GM23338 (cell line): ENCODE measurements at regions not wholly inside any gene's neighbourhood (a gene's known extent, or its start where the extent isn't known, plus 50 kb on each side); places are given as distances from the start of the nearest gene placed in this dataset.

ENCODE experiments used
- ATAC-seq: fragments of 200-7000 bp; cut with Tn5 transposase; 3 replicates; pipeline ENCODE4 v1.9.1; 2020
- DNase-seq: peaks from one replicate; pipeline ENCODE4 v3.0.0-alpha.2; 2015; ENCODE audit warnings: low spot score
- H2AFZ ChIP-seq: fragments of 200-600 bp; sonication (generic); 2 replicates; pipeline ENCODE4 v1.8.0; 2016; ENCODE audit warnings: antibody characterized with exemption, mild to moderate bottlenecking, moderate library complexity
- H3F3A ChIP-seq: fragments of 200-600 bp; sonication (generic); replicated peaks from 2 replicates; pipeline ENCODE4 v1.8.0; 2017; ENCODE audit warnings: antibody characterized with exemption, mixed run types, low read depth
- H3K27ac ChIP-seq: fragments of 200-600 bp; sonication (generic); 2 replicates; pipeline ENCODE4 v1.6.1; 2016; ENCODE audit warnings: low read depth
- H3K27me3 ChIP-seq: fragments of 200-600 bp; sonication (generic); 2 replicates; pipeline ENCODE4 v1.8.0; 2016; ENCODE audit warnings: mild to moderate bottlenecking, mixed run types, moderate library complexity; ENCODE audit not compliant: insufficient read depth
- H3K36me3 ChIP-seq: fragments of 200-600 bp; sonication (generic); 2 replicates; pipeline ENCODE4 v1.8.0; 2016; ENCODE audit warnings: mild to moderate bottlenecking; ENCODE audit not compliant: insufficient read depth
- H3K4me1 ChIP-seq: fragments of 200-600 bp; sonication (generic); 2 replicates; pipeline ENCODE4 v1.8.0; 2016; ENCODE audit warnings: mild to moderate bottlenecking, moderate library complexity; ENCODE audit not compliant: insufficient read depth
- H3K4me2 ChIP-seq: fragments of 200-600 bp; sonication (generic); 2 replicates; pipeline ENCODE4 v1.7.1; 2017; ENCODE audit warnings: mixed run types
- H3K4me3 ChIP-seq: fragments of 200-600 bp; sonication (generic); 2 replicates; pipeline ENCODE4 v1.6.1; 2016; ENCODE audit warnings: mixed run types
- H3K79me2 ChIP-seq: fragments of 200-600 bp; sonication (generic); replicated peaks from 2 replicates; pipeline ENCODE4 v1.8.0; 2017; ENCODE audit warnings: mild to moderate bottlenecking; ENCODE audit not compliant: insufficient read depth
- H3K9me2 ChIP-seq: fragments of 200-600 bp; sonication (generic); 2 replicates; pipeline ENCODE4 v1.8.0; 2017; ENCODE audit not compliant: insufficient read depth
- H4K20me1 ChIP-seq: fragments of 200-600 bp; sonication (generic); replicated peaks from 2 replicates; pipeline ENCODE4 v1.8.0; 2017; ENCODE audit warnings: mild to moderate bottlenecking; ENCODE audit not compliant: insufficient read depth
- H3K27ac Mint-ChIP-seq: 2 replicates; pipeline ENCODE4 v1.8.0; 2020; ENCODE audit warnings: inconsistent platforms, mild to moderate bottlenecking, moderate library complexity, mixed read lengths
- H3K27me3 Mint-ChIP-seq: 3 replicates; pipeline ENCODE4 v1.8.0; 2022; ENCODE audit warnings: low read depth, mild to moderate bottlenecking, moderate library complexity, mixed read lengths, inconsistent platforms; ENCODE audit not compliant: insufficient read depth, poor library complexity
- H3K36me3 Mint-ChIP-seq: 3 replicates; pipeline ENCODE4 v1.8.0; 2021; ENCODE audit warnings: low read depth, mild to moderate bottlenecking, inconsistent platforms, moderate library complexity, mixed read lengths
- H3K4me1 Mint-ChIP-seq: 3 replicates; pipeline ENCODE4 v1.8.0; 2020; ENCODE audit warnings: mild to moderate bottlenecking, inconsistent platforms, mixed read lengths
- H3K4me3 Mint-ChIP-seq: 3 replicates; pipeline ENCODE4 v1.8.0; 2021; ENCODE audit warnings: moderate library complexity, mild to moderate bottlenecking, inconsistent platforms, mixed read lengths
- H3K9me3 Mint-ChIP-seq: 3 replicates; pipeline ENCODE4 v1.8.0; 2020; ENCODE audit warnings: moderate library complexity, mild to moderate bottlenecking, inconsistent platforms, mixed read lengths
- CREB1 ChIP-seq: fragments of 250-450 bp; sonication (Bioruptor Pico); IDR thresholded peaks from 2 replicates; pipeline ENCODE4 v1.5.0; 2020; ENCODE audit warnings: low read depth, mild to moderate bottlenecking, moderate library complexity
- JUNB ChIP-seq: IDR thresholded peaks from one replicate; pipeline ENCODE4 v1.6.1; 2016; ENCODE audit warnings: antibody characterized with exemption; ENCODE audit not compliant: unreplicated experiment
- POLR2AphosphoS5 ChIP-seq: IDR thresholded peaks from 2 replicates; pipeline ENCODE4 v1.6.1; 2016; ENCODE audit warnings: antibody characterized with exemption, low read depth
- ZNF331 ChIP-seq: fragments of 250-450 bp; sonication (Bioruptor Pico); IDR thresholded peaks from 2 replicates; pipeline ENCODE4 v1.5.0; 2020; ENCODE audit warnings: low read depth, mild to moderate bottlenecking, moderate library complexity
- TF ChIP-seq, protein P1 (sequence below), 2 experiments: fragments of 200-600 bp in 1 of 2; sonication (generic) in 1 of 2; conservative IDR thresholded peaks; 2 replicates each; pipeline versions ENCODE4 v1.5.1 to v1.6.1; 2016 to 2017; ENCODE audit warnings: antibody characterized with exemption in 2 of 2, low read depth in 2 of 2, mild to moderate bottlenecking in 2 of 2, moderate library complexity in 1 of 2
- TF ChIP-seq, protein P2 (sequence below): IDR thresholded peaks from one replicate; pipeline ENCODE4 v1.6.1; 2018; ENCODE audit warnings: antibody characterized with exemption; ENCODE audit not compliant: unreplicated experiment
- TF ChIP-seq, protein P3 (sequence below): fragments of 250-450 bp; sonication (Bioruptor Pico); IDR thresholded peaks from 2 replicates; pipeline ENCODE4 v1.5.0; 2020; ENCODE audit warnings: mild to moderate bottlenecking, moderate library complexity

DNA sequence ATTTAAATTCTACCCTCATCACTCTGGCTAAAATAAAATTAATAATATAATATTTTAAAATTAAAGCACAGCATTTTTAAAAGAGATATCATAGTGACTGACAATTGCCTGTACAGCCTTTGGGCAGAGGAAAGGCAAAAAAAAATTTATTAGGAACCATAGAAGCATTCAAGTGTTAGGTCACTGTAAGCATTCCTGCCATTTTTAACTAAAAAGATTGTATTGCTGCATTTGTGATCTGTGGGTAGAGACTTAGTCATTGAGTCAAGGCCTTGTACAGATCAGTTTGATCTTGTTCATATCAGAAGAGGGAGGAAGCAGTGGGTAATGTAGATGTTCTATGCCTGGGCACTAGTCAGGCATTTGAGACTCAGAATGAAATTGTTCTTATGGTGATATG, 109.9 kb downstream of the LYPLAL1 start:
- peaks cover 6% of the 10 kb centered on the region for H3K27me3 Mint-ChIP-seq
- Histone ChIP-seq H4K20me1 (no peaks in the 10 kb centered on the region), H3K9me2 (peaks cover 3% of the 10 kb centered on the region; the same call in 1 of the 2 replicates), H3K79me2 (no peaks in the 10 kb centered on the region), H3K36me3 (no peaks in the 10 kb centered on the region), H2AFZ (no peak overlapping the region), H3K4me1 (no peaks in the 10 kb centered on the region), H3K27ac (no peak overlapping the region), H3F3A (no peaks in the 10 kb centered on the region), H3K4me3 (no peak overlapping the region), H3K27me3 (no peaks in the 10 kb centered on the region), H3K4me2 (no peak overlapping the region)
- H3K27ac Mint-ChIP-seq = no peak overlapping the region
- H3K36me3 Mint-ChIP-seq = no peaks in the 10 kb centered on the region
- H3K9me3 Mint-ChIP-seq = no peaks in the 10 kb centered on the region
- ATAC-seq (no peak), DNase-seq (no peak)
- H3K4me3 Mint-ChIP-seq = no peak overlapping the region
- TF ChIP-seq, protein P1, sequence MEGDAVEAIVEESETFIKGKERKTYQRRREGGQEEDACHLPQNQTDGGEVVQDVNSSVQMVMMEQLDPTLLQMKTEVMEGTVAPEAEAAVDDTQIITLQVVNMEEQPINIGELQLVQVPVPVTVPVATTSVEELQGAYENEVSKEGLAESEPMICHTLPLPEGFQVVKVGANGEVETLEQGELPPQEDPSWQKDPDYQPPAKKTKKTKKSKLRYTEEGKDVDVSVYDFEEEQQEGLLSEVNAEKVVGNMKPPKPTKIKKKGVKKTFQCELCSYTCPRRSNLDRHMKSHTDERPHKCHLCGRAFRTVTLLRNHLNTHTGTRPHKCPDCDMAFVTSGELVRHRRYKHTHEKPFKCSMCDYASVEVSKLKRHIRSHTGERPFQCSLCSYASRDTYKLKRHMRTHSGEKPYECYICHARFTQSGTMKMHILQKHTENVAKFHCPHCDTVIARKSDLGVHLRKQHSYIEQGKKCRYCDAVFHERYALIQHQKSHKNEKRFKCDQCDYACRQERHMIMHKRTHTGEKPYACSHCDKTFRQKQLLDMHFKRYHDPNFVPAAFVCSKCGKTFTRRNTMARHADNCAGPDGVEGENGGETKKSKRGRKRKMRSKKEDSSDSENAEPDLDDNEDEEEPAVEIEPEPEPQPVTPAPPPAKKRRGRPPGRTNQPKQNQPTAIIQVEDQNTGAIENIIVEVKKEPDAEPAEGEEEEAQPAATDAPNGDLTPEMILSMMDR (conservative IDR thresholded peaks at IDR 0.05; ENCODE audit: low read depth in 2 of 2) = no peak
- no peak for TF ChIP-seq JUNB
- H3K4me1 Mint-ChIP-seq = no peaks in the 10 kb centered on the region

DNA sequence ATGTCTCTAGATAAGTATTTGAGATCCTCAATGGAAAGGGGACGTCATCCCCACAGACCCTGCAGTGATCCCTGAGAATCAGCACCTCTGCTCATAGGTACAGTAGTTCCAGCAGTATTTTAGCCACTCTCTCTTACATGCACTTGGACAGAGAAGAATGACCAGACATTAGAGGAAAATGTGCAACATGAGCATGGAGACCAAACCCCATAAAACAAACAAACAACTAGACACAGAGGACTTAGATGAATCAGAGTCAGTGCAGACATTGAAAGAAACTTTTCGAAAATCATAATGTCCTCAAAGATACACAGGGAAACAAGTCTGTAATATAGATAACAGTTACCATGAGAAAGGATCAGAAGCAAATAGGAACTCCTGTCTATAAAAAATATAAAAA, 108.2 kb downstream of the LYPLAL1 start:
- no peaks in the 10 kb centered on the region for H3K79me2 ChIP-seq
- no peak overlapping the region for H3K4me3 ChIP-seq
- H3K4me1 ChIP-seq = no peaks in the 10 kb centered on the region
- ATAC-seq (no peak), DNase-seq (no peak)
- H3K4me3 Mint-ChIP-seq = no peak overlapping the region
- H3F3A ChIP-seq = no peaks in the 10 kb centered on the region
- no peak overlapping the region for H3K27ac ChIP-seq
- no peaks in the 10 kb centered on the region for H3K27me3 ChIP-seq
- H3K4me2 ChIP-seq = no peak overlapping the region
- H3K9me3 Mint-ChIP-seq = no peaks in the 10 kb centered on the region
- H3K36me3 Mint-ChIP-seq = no peaks in the 10 kb centered on the region
- no peaks in the 10 kb centered on the region for H3K4me1 Mint-ChIP-seq
- no peaks in the 10 kb centered on the region; the same call in 1 of the 2 replicates for H3K9me2 ChIP-seq
- no peak overlapping the region for H2AFZ ChIP-seq
- peaks cover 6% of the 10 kb centered on the region for H3K27me3 Mint-ChIP-seq
- H3K27ac Mint-ChIP-seq = no peak overlapping the region
- H4K20me1 ChIP-seq = no peaks in the 10 kb centered on the region
- no peaks in the 10 kb centered on the region for H3K36me3 ChIP-seq
- TF ChIP-seq, protein P2, sequence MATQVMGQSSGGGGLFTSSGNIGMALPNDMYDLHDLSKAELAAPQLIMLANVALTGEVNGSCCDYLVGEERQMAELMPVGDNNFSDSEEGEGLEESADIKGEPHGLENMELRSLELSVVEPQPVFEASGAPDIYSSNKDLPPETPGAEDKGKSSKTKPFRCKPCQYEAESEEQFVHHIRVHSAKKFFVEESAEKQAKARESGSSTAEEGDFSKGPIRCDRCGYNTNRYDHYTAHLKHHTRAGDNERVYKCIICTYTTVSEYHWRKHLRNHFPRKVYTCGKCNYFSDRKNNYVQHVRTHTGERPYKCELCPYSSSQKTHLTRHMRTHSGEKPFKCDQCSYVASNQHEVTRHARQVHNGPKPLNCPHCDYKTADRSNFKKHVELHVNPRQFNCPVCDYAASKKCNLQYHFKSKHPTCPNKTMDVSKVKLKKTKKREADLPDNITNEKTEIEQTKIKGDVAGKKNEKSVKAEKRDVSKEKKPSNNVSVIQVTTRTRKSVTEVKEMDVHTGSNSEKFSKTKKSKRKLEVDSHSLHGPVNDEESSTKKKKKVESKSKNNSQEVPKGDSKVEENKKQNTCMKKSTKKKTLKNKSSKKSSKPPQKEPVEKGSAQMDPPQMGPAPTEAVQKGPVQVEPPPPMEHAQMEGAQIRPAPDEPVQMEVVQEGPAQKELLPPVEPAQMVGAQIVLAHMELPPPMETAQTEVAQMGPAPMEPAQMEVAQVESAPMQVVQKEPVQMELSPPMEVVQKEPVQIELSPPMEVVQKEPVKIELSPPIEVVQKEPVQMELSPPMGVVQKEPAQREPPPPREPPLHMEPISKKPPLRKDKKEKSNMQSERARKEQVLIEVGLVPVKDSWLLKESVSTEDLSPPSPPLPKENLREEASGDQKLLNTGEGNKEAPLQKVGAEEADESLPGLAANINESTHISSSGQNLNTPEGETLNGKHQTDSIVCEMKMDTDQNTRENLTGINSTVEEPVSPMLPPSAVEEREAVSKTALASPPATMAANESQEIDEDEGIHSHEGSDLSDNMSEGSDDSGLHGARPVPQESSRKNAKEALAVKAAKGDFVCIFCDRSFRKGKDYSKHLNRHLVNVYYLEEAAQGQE = no peak
- TF ChIP-seq, protein P1 (conservative IDR thresholded peaks at IDR 0.05; ENCODE audit: low read depth in 2 of 2) = no peak
- no peak for TF ChIP-seq CREB1 (CRISPR knock-in tag)
- TF ChIP-seq, protein P3, sequence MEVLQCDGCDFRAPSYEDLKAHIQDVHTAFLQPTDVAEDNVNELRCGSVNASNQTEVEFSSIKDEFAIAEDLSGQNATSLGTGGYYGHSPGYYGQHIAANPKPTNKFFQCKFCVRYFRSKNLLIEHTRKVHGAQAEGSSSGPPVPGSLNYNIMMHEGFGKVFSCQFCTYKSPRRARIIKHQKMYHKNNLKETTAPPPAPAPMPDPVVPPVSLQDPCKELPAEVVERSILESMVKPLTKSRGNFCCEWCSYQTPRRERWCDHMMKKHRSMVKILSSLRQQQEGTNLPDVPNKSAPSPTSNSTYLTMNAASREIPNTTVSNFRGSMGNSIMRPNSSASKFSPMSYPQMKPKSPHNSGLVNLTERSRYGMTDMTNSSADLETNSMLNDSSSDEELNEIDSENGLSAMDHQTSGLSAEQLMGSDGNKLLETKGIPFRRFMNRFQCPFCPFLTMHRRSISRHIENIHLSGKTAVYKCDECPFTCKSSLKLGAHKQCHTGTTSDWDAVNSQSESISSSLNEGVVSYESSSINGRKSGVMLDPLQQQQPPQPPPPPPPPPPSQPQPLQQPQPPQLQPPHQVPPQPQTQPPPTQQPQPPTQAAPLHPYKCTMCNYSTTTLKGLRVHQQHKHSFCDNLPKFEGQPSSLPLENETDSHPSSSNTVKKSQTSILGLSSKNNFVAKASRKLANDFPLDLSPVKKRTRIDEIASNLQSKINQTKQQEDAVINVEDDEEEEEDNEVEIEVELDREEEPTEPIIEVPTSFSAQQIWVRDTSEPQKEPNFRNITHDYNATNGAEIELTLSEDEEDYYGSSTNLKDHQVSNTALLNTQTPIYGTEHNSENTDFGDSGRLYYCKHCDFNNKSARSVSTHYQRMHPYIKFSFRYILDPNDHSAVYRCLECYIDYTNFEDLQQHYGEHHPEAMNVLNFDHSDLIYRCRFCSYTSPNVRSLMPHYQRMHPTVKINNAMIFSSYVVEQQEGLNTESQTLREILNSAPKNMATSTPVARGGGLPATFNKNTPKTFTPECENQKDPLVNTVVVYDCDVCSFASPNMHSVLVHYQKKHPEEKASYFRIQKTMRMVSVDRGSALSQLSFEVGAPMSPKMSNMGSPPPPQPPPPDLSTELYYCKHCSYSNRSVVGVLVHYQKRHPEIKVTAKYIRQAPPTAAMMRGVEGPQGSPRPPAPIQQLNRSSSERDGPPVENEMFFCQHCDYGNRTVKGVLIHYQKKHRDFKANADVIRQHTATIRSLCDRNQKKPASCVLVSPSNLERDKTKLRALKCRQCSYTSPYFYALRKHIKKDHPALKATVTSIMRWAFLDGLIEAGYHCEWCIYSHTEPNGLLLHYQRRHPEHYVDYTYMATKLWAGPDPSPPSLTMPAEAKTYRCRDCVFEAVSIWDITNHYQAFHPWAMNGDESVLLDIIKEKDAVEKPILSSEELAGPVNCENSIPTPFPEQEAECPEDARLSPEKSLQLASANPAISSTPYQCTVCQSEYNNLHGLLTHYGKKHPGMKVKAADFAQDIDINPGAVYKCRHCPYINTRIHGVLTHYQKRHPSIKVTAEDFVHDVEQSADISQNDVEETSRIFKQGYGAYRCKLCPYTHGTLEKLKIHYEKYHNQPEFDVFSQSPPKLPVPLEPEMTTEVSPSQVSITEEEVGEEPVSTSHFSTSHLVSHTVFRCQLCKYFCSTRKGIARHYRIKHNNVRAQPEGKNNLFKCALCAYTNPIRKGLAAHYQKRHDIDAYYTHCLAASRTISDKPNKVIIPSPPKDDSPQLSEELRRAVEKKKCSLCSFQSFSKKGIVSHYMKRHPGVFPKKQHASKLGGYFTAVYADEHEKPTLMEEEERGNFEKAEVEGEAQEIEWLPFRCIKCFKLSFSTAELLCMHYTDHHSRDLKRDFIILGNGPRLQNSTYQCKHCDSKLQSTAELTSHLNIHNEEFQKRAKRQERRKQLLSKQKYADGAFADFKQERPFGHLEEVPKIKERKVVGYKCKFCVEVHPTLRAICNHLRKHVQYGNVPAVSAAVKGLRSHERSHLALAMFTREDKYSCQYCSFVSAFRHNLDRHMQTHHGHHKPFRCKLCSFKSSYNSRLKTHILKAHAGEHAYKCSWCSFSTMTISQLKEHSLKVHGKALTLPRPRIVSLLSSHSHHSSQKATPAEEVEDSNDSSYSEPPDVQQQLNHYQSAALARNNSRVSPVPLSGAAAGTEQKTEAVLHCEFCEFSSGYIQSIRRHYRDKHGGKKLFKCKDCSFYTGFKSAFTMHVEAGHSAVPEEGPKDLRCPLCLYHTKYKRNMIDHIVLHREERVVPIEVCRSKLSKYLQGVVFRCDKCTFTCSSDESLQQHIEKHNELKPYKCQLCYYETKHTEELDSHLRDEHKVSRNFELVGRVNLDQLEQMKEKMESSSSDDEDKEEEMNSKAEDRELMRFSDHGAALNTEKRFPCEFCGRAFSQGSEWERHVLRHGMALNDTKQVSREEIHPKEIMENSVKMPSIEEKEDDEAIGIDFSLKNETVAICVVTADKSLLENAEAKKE (CRISPR knock-in tag) = no peak
- no peak for TF ChIP-seq JUNB
- no peak for TF ChIP-seq ZNF331 (CRISPR knock-in tag)
- TF ChIP-seq POLR2AphosphoS5 = no peak
